ENCODE measurements at regions not wholly inside any gene's neighbourhood (a gene's known extent, or its start where the extent isn't known, plus 50 kb on each side); places are given as distances from the start of the nearest gene placed in this dataset.

DNA sequence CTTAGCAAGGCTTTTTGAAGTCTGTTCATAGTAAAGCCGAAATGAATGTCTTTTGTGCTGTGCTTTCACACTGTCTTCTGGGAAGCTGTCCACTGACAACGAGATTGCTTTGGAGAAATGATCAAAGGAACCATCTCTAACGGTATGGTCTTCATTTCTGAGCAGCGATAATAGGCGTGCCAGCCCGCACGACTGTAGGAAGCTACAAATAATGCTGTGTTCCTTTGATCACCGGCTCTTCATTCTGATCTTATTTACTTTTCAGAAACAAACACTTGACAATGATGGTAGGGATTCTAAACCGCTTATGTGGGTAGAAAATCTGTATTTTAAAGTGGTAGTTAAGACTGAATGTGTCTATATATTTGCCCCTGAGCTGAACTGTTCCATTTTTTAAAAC is 306.6 kb upstream of the EXOC2 start (continued):
- no peak for TF ChIP-seq PAX8 (IDR thresholded peaks at IDR 0.05)
- no peak for TF ChIP-seq KLF5 (IDR thresholded peaks at IDR 0.05; ENCODE audit: partially characterized antibody)
- no peak for TF ChIP-seq SP1 (IDR thresholded peaks at IDR 0.05; ENCODE audit: low read depth, low read length)
- no peak for TF ChIP-seq LARP7 (IDR thresholded peaks at IDR 0.05)
- TF ChIP-seq, protein P1, sequence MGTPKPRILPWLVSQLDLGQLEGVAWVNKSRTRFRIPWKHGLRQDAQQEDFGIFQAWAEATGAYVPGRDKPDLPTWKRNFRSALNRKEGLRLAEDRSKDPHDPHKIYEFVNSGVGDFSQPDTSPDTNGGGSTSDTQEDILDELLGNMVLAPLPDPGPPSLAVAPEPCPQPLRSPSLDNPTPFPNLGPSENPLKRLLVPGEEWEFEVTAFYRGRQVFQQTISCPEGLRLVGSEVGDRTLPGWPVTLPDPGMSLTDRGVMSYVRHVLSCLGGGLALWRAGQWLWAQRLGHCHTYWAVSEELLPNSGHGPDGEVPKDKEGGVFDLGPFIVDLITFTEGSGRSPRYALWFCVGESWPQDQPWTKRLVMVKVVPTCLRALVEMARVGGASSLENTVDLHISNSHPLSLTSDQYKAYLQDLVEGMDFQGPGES (IDR thresholded peaks at IDR 0.05), result no peak
- no peak for TF ChIP-seq TCF7 (IDR thresholded peaks at IDR 0.05; ENCODE audit: borderline replicate concordance)
- TF ChIP-seq RCOR1 (conservative IDR thresholded peaks at IDR 0.05; ENCODE audit: low read depth, low read length), result no peak
- no peak for TF ChIP-seq BRCA1 (IDR thresholded peaks at IDR 0.05; ENCODE audit: low read depth, low read length)

DNA sequence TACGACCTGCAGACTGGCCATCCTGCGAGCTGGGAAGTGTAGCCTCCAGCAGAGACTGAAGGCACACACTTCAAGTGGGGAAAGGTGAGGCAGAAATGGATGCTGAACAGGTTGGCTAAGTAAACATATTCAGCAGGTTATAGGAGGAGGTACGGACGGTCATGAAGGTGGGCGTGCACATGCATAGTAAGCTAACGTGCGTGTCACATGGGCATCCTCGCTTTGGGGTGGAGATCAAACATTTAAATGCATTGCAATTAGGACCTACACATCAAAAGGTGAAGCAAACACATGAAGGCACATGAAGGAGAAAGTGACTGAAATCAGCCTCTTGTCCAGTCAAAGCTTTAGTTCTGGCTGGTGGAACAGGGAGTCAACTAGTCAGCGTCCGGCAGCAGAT is 305.6 kb upstream of the EXOC2 start:
- intact Hi-C loops (cut with micrococcal nuclease; ENCODE audit: unreplicated experiment) (no loop called here), in situ Hi-C loops (cut with MboI) (no loop called here)
- Histone ChIP-seq H3K4me1 (ENCODE audit: control insufficient read depth, insufficient read depth, low read length) (peaks cover 24% of the 10 kb centered on the region), H3K4me3 (no peak overlapping the region), H2AFZ (ENCODE audit: control insufficient read depth, low read depth, low read length) (no peak overlapping the region), H3K9me3 (replicated peaks; ENCODE audit: control insufficient read depth, insufficient read depth, low read length) (no peaks in the 10 kb centered on the region; the same call in 2 of the 3 replicates), H3K4me2 (ENCODE audit: control insufficient read depth, insufficient read depth) (no peak overlapping the region), H3K27ac (ENCODE audit: control insufficient read depth, insufficient read depth) (no peak overlapping the region), H3K36me3 (ENCODE audit: control insufficient read depth in 2 of 2, insufficient read depth in 2 of 2, low read length in 1 of 2) (no peaks in the 10 kb centered on the region), H3K9ac (ENCODE audit: control insufficient read depth, insufficient read depth, low read length) (no peak overlapping the region), H4K20me1 (ENCODE audit: control insufficient read depth, insufficient read depth) (no peaks in the 10 kb centered on the region), H3K79me2 (ENCODE audit: control insufficient read depth, insufficient read depth, low read length) (no peaks in the 10 kb centered on the region), H3K27me3 (replicated peaks in 1 of 2; ENCODE audit: control insufficient read depth in 2 of 2, insufficient read depth in 2 of 2, low read length in 1 of 2) (0 out of 4 replicates have a peak, but pooled peaks cover 0 to 1% of the 10 kb centered on the region in 2 experiments)
- TF ChIP-seq JUNB (IDR thresholded peaks at IDR 0.05), result peak; percentile 35; the same call in 1 of the 2 replicates
- TF ChIP-seq, protein P2, sequence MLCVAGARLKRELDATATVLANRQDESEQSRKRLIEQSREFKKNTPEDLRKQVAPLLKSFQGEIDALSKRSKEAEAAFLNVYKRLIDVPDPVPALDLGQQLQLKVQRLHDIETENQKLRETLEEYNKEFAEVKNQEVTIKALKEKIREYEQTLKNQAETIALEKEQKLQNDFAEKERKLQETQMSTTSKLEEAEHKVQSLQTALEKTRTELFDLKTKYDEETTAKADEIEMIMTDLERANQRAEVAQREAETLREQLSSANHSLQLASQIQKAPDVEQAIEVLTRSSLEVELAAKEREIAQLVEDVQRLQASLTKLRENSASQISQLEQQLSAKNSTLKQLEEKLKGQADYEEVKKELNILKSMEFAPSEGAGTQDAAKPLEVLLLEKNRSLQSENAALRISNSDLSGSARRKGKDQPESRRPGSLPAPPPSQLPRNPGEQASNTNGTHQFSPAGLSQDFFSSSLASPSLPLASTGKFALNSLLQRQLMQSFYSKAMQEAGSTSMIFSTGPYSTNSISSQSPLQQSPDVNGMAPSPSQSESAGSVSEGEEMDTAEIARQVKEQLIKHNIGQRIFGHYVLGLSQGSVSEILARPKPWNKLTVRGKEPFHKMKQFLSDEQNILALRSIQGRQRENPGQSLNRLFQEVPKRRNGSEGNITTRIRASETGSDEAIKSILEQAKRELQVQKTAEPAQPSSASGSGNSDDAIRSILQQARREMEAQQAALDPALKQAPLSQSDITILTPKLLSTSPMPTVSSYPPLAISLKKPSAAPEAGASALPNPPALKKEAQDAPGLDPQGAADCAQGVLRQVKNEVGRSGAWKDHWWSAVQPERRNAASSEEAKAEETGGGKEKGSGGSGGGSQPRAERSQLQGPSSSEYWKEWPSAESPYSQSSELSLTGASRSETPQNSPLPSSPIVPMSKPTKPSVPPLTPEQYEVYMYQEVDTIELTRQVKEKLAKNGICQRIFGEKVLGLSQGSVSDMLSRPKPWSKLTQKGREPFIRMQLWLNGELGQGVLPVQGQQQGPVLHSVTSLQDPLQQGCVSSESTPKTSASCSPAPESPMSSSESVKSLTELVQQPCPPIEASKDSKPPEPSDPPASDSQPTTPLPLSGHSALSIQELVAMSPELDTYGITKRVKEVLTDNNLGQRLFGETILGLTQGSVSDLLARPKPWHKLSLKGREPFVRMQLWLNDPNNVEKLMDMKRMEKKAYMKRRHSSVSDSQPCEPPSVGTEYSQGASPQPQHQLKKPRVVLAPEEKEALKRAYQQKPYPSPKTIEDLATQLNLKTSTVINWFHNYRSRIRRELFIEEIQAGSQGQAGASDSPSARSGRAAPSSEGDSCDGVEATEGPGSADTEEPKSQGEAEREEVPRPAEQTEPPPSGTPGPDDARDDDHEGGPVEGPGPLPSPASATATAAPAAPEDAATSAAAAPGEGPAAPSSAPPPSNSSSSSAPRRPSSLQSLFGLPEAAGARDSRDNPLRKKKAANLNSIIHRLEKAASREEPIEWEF (IDR thresholded peaks at IDR 0.05; ENCODE audit: insufficient replicate concordance, low read depth, low read length), result no peak
- BruUV-seq (replicated peaks), result no TSS peak
- ATAC-seq (no peak), FAIRE-seq (no peak), DNase-seq (ENCODE audit: low read depth, low spot score) (no peak)
- POLR2A ChIA-PET, result no interaction called here
- SMC1A ChIA-PET (ENCODE audit: uncharacterized antibody, unreplicated experiment), result no interaction called here
- 41% methylated on average over 10 of the region's 10 CpGs for WGBS (ENCODE audit: insufficient coverage, insufficient replicate concordance, low lambda C conversion rate, missing lambda C conversion rate)
- RAD21 ChIA-PET (ENCODE audit: unreplicated experiment), result no interaction called here
- CTCF ChIA-PET, result no interaction called here

Data from GM12878 (cell line).